ENCODE measurements at regions not wholly inside any gene's neighbourhood (a gene's known extent, or its start where the extent isn't known, plus 50 kb on each side); places are given as distances from the start of the nearest gene placed in this dataset.
A peak's percentile ranks its signal among the peaks of the same experiment; 100 is the strongest.

GRCh38 chr4:176443117-176443516 lies 123.4 kb downstream of the SPCS3 start:
- DNase-seq (ENCODE audit: low read depth, low spot score) = peak; percentile 46

DNA sequence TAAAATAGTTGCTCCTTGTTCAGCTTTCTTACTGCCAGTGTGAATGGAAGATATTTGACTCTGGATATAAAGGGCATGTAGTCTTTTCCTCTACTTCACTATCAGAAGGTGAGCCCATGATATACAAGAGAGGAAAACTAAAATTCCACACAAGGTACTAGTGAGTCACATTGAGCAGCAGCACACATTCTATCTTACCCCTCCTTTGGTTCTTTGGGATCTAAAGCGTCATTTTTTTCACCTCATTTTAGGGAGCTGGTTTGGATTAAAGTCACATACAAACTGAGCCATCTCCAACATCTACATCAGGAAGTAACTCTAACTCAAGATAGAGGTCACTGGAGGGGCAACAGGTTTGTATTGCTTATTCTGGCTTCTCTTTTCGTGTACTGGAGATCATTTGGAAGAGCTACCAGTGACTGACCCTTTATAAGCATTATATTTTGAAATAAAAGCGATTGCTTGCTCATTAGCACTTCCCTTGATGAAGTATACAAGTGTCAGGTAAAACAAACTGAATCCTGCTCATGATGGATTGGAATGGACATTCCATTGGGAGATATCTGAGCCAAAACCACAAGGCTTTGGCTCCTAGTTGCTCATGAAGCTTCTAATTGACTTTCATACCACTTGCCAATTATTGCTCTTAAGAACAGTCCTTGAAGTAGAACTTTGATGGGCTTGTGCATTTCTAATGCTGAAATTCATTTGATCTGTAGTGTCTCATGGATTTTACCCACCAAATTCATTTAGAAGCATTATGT lies 124.1 kb downstream of the SPCS3 start:
- no peak for DNase-seq (ENCODE audit: low read depth, low spot score)

DNA sequence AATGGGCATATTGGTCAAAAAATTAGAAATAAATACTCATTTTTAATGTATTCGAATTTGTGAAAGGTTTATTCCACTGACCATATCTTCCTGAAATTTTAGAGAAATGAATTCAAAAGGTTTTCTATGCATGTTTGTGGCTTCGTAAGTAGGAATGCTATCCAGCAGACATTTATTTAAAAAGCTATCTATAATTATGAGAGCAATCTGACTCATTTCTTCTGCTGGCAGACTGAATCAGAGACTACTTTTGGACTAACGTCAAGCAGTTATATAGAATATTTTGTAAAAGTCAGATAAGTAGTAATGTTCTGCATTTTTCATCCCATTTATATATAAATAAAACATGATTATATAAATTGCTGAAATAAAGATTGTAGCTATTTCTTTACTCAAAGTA lies 125.0 kb downstream of the SPCS3 start:
- DNase-seq (ENCODE audit: low read depth, low spot score) = no peak

DNA sequence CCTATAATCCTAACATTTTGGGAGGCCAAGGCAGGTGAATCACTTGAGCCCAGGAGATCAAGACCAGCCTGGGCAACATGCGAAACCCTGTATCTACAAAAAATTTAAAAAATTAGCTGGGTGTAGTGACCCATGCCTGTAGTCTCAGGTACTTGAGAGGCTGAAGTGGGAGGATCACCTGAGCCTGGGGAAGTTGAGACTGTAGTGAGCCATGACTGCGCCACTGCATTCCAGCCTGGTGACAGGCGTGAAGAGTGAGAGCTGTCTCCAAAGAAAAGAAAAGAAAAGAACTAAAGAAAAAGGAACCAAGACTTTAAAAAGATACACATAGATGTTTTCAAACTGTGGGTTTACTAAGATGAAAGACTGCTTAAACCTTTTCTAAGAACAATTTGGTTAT lies 129.0 kb downstream of the SPCS3 start:
- no peak for DNase-seq (ENCODE audit: low read depth, low spot score)

GRCh38 chr4:176451443-176451842 lies 131.7 kb downstream of the SPCS3 start:
- no peak for DNase-seq (ENCODE audit: low read depth, low spot score)

DNA sequence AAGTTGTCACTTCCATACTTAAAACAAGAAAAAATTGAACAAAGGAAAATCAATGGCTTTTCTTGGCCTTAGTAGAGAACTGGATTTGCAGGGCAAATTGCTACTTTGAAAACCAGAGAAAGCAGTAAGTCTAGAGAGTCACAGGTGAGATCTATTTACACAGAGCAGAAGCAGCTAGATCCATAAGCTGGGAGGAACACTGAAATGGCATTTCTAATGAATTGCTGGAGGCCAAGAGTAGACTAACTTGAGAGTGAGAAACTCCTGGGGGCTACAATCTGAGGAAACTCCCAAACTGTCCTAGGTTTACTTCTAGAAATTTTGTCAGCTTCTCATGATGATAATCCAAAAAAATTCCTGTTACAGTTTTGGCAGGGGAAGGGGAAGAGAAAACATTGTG lies 133.3 kb downstream of the SPCS3 start:
- no peak for DNase-seq (ENCODE audit: low read depth, low spot score)

GRCh38 chr4:176453658-176454057 lies 133.9 kb downstream of the SPCS3 start:
- DNase-seq (ENCODE audit: low read depth, low spot score) = no peak

DNA sequence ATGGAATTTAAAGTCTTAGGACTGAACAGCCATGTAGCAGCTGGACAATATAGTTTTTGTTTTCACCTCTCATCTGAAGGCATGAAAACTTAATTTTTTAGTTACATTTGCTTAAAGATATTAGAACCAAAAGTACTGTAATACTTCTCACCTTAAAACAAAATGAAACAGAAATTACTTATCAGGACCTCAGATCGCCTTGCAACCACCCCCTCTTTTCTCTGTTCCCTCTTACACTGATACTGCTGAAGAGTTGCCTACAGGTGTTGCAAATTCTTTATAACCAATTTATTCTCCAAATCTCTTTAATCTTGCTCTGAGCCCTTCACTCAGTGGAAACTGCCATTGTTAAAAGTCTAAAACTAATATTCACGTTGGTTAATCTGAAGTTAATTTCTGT lies 145.0 kb downstream of the SPCS3 start:
- DNase-seq (ENCODE audit: low read depth, low spot score) = no peak

DNA sequence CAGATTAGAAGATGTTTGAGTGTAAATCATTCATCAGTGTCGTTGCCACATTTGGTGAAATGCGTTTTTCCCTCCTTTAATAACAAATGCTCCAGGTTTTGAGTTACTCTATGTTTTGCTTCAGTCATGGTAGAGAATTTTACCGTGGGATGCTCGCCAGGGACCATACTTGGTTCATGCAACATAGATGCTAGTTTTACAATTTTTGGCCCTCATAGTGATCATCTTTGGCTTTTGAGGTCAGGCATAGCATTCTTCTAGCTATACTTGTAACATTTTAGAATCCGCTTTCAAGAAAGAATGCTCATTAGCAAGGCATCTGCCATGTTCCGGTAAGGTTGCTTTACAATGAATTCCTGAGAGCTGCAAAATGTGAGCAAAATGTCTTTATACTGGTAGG lies 147.2 kb downstream of the SPCS3 start:
- no peak for DNase-seq (ENCODE audit: low read depth, low spot score)

DNA sequence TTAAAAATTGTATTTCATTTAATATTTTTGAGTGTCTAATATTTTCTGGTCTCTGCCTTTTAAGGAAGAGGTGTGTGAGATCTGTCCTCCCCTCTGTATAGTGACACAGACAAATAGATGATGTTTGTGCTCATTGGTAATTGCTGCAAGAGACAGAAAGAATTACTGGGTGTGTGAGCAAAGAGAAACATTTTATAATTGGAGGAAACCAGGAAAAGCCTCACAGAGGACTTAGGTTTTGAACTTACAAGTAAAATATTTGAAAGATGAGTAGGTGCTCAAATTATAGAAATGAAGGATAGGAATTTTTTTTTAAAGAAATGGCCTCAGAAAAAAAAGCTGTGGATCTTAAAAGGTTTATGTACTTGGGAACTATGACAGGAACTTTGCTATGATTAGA lies 149.8 kb downstream of the SPCS3 start:
- no peak for DNase-seq (ENCODE audit: low read depth, low spot score)

- no peak for DNase-seq (ENCODE audit: low read depth, low spot score)
These were observed 150.9 kb downstream of the SPCS3 start for GRCh38 chr4:176470671-176471070.

DNA sequence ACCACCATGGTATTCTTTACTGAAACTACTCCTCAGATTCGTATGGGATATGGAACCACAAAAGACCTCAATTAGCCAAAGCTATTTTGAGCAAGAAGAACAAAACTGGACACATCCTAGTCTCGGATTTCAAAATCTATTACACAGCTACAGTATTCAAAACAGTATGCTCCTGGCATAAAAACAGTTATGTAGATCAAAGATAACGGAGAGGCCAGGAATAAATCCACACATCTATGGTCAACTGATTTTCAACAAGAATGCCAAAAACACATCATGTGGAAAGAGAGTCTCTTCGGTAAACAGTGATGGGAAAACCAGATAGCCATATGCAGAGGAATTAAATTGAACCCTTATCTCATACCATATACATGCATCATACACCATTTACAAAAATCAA lies 155.3 kb downstream of the SPCS3 start:
- DNase-seq (ENCODE audit: low read depth, low spot score) = no peak

DNA sequence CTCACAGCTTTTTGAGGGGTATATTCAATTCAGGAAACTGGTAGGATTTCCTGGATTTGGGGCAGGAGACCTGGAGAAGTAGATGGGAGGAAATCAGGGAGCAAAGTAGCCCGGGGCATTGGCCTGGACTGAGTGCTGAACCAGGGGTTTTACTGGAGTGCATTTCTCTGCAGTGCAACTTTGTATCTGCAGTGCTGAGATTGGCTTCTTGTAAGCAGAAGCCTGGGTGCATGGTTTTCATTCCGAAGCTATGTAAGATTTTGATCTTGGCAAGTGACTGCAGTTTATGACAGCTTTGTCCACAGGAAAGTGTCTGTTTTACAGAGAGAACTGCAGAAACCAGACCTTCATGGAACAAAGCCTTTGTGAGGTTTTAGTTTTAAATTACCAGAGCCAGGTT lies 158.3 kb downstream of the SPCS3 start:
- no peak for DNase-seq (ENCODE audit: low read depth, low spot score)

DNA sequence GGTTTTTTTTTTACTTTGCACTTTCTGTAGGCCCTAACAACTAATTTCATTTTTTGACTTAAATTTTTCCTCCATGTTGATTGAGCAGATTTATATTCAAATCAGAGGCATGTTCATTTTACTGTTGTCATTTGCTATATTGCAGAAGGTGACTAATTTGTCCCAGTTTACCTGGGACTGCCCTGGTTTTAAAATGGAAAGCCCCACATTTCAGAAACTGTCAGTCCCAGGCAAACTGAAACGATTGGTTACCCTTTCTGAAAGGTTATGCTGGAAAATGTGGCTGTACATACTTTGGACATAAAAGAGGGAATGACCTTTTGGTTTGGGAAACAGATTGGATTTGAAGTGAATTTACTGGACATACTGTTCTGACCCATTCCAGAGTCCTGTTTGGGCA lies 160.0 kb downstream of the SPCS3 start:
- DNase-seq (ENCODE audit: low read depth, low spot score) = no peak

DNA sequence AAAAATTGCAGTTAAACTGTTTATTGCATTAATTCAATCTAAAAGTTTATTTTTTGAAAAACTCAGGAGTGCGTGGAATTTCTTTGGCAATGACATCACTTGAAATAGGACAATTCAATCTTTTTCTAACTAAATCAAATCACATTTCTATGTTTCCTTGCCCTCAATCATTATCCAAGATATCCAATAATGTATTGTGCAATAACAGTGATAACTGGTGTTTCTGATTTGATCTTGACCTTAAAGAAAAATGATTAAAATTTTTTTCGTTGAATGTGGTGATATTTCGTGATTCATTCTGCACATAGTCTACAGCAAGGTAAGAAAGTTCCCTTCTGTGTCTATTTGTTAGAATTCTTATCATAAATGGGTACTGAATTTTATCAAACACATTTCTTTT lies 163.2 kb downstream of the SPCS3 start:
- no peak for DNase-seq (ENCODE audit: low read depth, low spot score)

- DNase-seq (ENCODE audit: low read depth, low spot score) = no peak
These were observed 164.7 kb downstream of the SPCS3 start for GRCh38 chr4:176484301-176484984.

GRCh38 chr4:176489001-176489400 lies 169.2 kb downstream of the SPCS3 start:
- DNase-seq (ENCODE audit: low read depth, low spot score) = no peak

GRCh38 chr4:176492646-176493302 lies 173.0 kb downstream of the SPCS3 start:
- DNase-seq (ENCODE audit: low read depth, low spot score) = no peak

DNA sequence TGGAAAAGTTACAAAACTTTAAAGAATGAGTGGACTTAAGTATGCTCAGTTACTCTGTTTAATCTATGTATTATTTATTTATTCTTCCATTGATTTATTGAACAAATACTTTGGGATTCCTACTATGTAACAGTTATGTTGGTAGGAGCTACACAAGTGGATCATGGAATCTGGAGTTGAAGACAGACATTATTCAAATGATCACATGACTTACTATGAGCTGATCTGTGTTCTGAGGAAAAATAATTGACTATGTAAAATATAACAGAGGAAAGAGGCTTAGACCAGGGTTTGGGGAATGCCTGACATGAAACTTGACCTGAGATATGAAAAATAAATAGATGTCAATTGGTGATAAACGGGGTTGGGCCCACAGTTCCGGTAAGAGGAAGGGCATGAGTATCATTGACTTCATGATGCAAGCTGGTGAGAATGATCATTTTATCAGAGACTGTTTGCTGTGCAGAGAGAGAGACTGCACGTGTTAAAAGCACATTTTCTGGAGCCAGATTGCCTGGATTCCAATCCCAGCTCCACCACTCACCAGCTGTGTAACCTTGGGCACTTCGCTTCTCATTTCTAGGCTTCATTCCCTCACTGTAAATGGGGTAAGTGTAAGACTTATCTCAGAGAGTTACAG lies 179.0 kb downstream of the SPCS3 start:
- DNase-seq (ENCODE audit: low read depth, low spot score) = no peak

- peak; percentile 6 for DNase-seq (ENCODE audit: low read depth, low spot score)
These were observed 179.8 kb downstream of the SPCS3 start for GRCh38 chr4:176499518-176499917.

DNA sequence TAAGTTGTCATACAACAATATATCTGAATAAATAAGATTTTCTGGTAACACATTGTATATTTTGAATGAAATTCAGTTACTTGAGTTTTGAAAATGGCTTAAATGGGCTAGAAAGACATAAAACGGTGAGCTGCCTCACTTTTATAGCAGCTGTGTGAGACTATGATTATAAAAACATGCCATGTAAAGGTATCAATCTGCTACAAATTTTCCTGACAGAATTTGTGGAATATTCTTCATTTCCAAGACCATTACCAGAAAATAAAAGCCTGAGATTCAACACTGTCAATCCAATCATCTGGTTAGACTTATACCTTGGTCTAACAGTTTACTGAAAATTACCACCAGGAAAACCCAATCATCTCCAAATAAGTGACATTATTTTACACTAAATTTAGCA lies 181.1 kb downstream of the SPCS3 start:
- no peak for DNase-seq (ENCODE audit: low read depth, low spot score)

DNA sequence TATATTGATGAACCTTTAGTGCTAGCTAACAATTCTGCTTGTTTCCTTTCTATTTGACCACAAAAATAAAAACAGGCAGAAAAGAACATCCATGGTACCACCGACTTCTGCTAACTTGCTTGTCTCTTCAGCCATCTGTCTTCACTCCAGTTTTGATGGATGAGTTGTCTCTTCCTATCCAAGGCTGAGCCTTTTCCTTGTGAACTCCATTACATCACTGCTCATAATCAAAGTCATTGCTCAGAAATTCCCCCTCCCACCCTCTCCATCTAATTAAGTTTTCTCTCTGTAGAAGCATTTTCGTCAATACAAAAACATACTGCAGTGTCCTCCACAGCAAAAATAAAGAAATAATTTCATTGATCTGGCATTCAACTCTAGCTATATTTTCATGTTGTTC lies 184.4 kb downstream of the SPCS3 start:
- no peak for DNase-seq (ENCODE audit: low read depth, low spot score)

Data from smooth muscle cell of the brain vasculature (primary cell).